SHP77 treated with DMSO at 0.1 percent for 48 hours (cell line): ENCODE measurements at regions not wholly inside any gene's neighbourhood (a gene's known extent, or its start where the extent isn't known, plus 50 kb on each side); places are given as distances from the start of the nearest gene placed in this dataset.

Source experiments
- DNase-seq: peaks from one replicate; lab custom pipeline; 2025; lab: John Stamatoyannopoulos, UW

DNA sequence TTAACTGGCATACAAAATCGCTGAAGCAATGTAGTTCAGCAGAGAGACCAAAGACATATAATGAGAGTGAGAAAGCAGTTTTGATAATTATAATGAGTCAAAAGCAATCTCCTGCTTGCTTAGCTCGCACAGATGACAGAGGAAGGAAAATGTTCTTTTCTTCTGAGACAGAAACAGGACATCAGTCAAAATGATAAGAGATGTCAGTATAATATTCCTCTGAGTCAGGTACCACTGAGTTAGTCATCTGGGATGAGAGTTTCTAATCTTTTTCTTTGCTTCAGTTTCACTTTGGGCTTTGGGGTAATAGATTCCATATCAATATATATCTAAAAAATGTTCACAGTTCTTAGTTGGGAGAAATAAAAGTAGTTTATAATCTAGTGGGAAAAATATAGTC lies 387.2 kb downstream of the PCDH7 start:
- DNase-seq, result no peak

DNA sequence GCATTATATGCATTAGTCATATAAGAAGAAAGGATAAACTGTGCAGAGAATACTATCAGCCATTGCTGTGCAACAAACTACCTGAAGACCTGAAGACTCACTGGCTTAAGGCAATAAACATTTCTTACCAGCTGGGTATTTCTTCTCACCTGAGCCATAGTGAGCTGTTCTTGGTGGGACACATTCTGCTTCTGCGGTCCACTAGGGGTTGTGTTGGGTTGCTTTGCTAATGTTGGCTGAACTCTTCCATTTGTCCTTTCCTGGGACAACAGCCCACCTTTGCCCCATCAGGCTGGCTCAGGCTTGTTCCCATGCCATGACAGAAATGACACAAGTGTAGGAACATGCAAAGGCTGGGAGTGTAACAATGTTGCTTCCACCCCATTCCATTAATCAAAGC lies 388.6 kb downstream of the PCDH7 start:
- DNase-seq, result no peak

DNA sequence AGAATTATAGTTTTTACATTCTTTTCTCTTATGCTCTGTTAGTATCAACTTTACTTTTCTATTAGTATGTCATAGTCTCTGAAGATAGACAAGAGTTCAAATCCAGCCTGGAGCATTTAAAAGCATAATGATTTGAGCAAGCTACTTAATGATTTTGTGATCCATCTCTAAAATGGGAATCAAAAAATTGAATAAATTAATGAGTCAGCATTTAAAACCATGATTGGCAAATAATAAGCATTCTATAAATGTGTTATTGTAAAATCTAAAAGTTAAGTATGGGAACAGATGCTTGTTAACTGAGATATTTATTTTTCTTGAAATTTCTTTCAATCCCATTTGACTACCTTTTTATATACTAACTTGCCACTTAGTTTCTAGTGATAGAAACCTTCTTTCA lies 391.6 kb downstream of the PCDH7 start:
- no peak for DNase-seq

- DNase-seq, result no peak
Observed at GRCh38 chr4:31114816-31115215, 394.6 kb downstream of the PCDH7 start.

DNA sequence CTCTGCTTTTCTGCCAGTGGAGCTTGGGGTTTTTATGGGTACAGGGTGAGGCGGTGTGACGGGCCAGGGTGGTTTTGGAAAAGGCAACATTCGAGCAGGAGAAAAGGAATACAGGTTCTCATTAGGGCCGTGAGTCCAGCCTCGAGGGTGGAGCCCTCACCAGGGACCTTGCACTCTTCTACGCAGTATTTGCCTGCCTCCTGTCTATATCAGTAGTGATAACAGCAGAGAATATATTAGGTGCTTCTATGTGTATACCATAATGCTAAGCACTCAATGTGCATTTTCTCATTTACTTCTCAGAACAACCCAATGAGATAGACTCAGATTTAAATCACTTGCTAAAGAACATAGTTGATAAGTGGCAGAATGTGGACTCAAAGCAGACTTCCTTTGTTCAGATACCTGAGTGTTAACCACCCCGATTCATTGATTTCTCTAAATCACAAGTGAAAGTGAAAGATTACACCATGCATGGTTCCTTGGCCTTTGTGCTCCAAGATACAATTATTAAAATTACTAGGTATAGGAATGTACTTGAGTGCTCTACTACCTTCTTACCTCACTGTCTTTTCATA lies 403.9 kb downstream of the PCDH7 start:
- DNase-seq, result no peak

GRCh38 chr4:31125061-31125460 lies 404.9 kb downstream of the PCDH7 start:
- no peak for DNase-seq

- DNase-seq, result no peak
Observed at GRCh38 chr4:31125496-31125895, 405.3 kb downstream of the PCDH7 start.

DNA sequence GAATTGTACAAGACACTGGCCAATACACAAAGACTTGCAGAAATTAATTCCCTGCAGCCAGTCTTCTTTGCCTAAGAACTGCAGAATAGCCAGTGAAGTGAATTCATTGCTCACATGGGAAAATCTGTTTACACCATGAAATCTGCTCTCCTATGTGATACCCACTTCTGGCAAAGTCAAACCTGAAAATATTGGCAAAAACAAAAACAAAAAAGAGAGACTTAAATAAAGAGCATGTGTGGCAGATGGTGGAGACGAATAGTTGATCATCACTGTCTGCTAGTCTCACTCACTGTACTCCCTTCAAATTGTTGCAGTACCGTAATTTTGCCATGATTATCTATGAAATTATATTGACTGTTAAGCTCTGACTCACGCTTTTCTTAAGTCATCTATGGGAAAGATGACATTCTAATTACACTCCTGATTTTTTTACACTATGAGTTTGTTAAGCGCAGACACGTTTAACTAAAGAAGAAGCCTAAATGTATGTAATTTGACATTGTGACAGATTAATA lies 406.8 kb downstream of the PCDH7 start:
- DNase-seq, result no peak

- no peak for DNase-seq
Observed at GRCh38 chr4:31130930-31131329, 410.8 kb downstream of the PCDH7 start.

GRCh38 chr4:31134720-31135119 lies 414.6 kb downstream of the PCDH7 start:
- no peak for DNase-seq

GRCh38 chr4:31139767-31140166 lies 419.6 kb downstream of the PCDH7 start:
- no peak for DNase-seq

GRCh38 chr4:31141095-31141831 lies 421.1 kb downstream of the PCDH7 start:
- DNase-seq, result no peak

DNA sequence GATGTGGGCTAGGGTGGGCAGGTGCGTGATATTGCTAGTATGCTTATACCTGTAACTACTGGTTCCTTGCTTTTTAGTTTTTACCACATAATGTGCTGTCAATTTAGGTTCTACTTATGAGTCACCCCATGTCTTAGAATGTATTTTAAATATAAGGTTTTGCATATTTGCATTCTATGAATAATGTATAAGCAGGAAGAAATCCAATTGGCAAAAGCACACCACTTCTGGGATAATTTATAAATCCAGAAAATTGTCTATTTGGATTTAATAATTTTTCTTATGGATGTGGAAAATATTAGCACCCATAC lies 421.6 kb downstream of the PCDH7 start:
- no peak for DNase-seq

- DNase-seq, result no peak
Observed at GRCh38 chr4:31146366-31146765, 426.2 kb downstream of the PCDH7 start.

DNA sequence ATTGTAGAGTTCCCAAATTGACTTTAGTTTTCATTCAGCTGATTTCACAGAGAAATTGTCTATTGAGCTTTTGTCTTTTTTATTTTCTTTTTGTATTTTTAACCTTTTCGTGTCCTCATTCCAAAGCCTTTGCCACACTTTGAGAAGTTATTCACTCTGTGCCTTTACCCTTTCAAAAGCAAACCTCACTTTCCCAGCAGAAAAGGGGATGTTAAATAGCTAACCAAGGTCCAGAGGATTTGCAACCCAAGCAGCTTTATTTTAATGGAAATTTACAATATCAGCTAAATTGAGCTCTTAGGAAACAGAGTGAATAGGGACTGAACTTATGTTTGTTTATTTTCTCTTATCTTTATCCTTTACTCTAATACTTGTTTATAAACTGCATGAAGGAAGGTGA lies 428.8 kb downstream of the PCDH7 start:
- DNase-seq, result no peak

- no peak for DNase-seq
Observed at GRCh38 chr4:31156221-31156620, 436.1 kb downstream of the PCDH7 start.

DNA sequence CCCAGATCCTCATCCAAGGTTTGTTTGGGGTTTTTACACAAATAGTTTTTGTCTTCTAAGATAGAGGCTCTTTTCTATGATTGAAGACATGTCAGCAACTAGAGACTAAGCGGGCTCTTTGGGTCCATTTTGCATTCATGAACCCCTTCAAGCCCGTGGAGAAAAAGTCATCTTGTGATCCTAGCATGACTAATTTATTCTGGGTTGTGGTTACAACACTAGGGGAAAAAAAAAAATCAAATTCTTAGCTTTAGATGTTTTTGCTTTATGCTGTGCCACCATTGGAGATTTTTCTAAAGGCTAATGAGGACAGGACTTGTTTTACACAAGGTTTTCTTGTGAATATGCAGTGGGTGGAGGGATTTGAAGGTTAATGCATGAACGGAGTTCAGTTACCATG lies 440.0 kb downstream of the PCDH7 start:
- DNase-seq, result no peak

GRCh38 chr4:31169846-31170245 lies 449.7 kb downstream of the PCDH7 start:
- no peak for DNase-seq

GRCh38 chr4:31171362-31171761 lies 451.2 kb downstream of the PCDH7 start:
- no peak for DNase-seq

- no peak for DNase-seq
Observed at GRCh38 chr4:31175242-31175910, 455.2 kb downstream of the PCDH7 start.

- no peak for DNase-seq
Observed at GRCh38 chr4:31183256-31183655, 463.1 kb downstream of the PCDH7 start.

GRCh38 chr4:31185014-31185585 lies 464.9 kb downstream of the PCDH7 start:
- DNase-seq, result no peak

DNA sequence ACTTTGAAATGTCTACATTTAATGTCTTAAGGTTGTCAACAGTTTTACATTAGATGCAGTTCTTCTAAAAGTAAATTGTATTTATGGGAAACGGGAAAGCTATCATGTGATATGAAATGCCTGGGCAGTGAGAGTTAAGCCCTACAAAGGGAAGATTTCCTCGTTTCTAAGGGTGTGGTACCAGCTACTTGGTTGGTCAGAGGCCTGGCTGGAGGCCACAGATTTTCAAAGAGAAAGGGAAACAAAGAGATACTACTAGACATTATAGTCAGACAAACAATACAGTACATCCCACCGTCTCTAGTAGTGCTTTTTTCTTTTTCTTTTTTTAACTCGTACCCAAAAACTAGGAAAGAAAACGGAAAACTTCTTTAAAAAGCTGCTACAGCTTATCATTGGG lies 467.8 kb downstream of the PCDH7 start:
- no peak for DNase-seq
